Stimulated activated CD8-positive, alpha-beta memory T cell treated with anti-CD3 and anti-CD28 coated beads, Interleukin-2, amount 100 ng/mL, for 1 hour (primary cell): ENCODE measurements at regions not wholly inside any gene's neighbourhood (a gene's known extent, or its start where the extent isn't known, plus 50 kb on each side); places are given as distances from the start of the nearest gene placed in this dataset.
"Not testable (repeated sequence)": the region's sequence is repeated elsewhere in the genome, so short reads cannot be mapped to it uniquely, and the experiment has no call there.

Experiments used
- DNase-seq, 2 donors: peaks; one replicate each; pipeline ENCODE4 v3.0.0-alpha.2; 2020; ENCODE audit warnings: low read depth in 2 of 2

GRCh38 chr15:31669158-31669908 is 342.7 kb downstream of the KLF13 start:
- not testable (repeated sequence) for DNase-seq

- not testable (repeated sequence) for DNase-seq
Observed at GRCh38 chr15:31673263-31673662, 346.6 kb downstream of the KLF13 start.

DNA sequence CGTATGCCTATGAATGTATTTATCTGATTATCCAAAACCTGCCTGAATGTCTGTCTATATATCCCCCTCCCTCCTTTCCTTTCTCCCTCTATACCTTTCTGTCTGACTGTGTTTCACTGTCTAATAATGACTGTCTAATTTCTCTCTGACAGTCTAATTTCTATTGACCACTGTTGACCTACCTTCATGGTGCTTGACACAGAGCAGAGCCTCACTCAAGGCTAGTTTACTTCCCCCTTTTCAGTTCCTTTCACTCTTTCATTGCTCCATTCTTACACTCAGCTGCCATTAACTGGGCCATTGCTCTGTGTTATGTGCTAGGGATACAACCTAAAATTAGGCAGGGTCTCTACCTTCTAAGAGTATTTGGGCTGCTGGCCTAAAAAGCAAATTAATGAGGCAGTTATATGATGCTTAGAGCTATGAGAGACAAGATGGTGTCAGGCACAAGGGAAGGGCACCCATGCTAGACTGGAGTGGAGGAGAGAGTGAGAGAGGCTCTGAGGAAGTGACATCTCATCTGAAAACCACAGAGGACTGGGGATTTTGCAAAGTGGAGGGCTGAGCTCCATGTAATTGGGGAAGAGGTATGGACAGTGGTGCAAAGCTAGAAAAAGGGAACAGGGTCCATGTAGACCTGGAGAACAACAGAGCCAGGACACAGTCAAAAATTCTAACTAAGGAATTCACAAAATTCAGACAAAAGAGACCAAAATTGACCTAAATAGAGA is 348.6 kb upstream of the CHRNA7 start:
- not testable (repeated sequence) for DNase-seq

DNA sequence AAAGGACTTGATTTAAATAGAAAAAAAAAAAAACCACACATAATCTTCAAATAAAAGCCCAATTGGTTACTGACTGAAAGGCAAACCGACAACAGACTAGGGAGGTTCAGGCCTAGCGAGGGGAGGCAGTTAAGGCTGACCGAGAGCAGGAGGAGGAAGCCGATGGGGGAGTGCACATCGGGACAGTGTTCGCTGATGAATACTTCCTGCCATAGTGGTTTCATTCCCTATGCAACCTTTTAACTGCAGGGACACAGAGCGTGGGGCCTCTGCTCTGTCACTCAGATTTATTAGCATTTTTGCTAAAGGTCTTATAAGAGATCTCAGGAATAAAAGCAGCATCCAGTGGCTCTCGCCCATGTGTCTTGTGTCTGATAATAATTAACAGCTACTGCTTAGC is 343.2 kb upstream of the CHRNA7 start:
- not testable (repeated sequence) for DNase-seq

GRCh38 chr15:31696509-31696908 is 333.8 kb upstream of the CHRNA7 start:
- DNase-seq = not testable (repeated sequence)

DNA sequence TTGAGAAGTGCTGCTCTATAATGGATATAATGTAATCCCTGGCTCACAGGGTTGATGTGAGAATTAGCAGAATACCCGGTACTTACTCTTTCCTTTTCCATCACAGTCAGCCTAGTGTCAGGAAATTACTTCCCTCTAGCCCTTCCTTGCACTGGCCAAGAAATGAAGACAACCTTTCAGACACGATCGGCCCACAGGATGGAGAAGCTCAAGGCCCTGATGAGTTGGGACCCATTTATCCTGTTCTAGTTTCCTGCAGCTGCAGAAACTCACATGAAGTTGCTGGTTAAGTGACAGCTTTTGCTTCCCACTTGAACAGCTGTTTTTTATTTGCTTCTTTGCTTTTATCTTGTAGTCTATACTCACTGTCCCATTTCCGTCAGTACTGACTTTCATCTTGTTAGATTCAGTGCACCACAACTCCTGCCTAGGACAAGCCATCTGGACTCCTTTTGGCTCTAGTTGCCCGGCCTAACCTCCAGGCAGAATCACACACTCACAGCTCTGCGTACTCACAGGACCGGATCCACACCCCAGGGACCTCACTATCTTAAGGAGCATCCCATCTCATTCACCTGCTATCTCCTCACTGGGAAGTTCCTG is 325.1 kb upstream of the CHRNA7 start:
- not testable (repeated sequence) for DNase-seq

- not testable (repeated sequence) for DNase-seq
Observed at GRCh38 chr15:31707944-31708702, 322.2 kb upstream of the CHRNA7 start.

GRCh38 chr15:31708703-31709327 is 321.5 kb upstream of the CHRNA7 start:
- DNase-seq = not testable (repeated sequence)

- DNase-seq = not testable (repeated sequence)
Observed at GRCh38 chr15:31709479-31709878, 320.8 kb upstream of the CHRNA7 start.

GRCh38 chr15:31710806-31711205 is 319.5 kb upstream of the CHRNA7 start:
- DNase-seq = not testable (repeated sequence)

- DNase-seq = not testable (repeated sequence)
Observed at GRCh38 chr15:31715208-31715607, 315.1 kb upstream of the CHRNA7 start.

GRCh38 chr15:31718625-31719024 is 311.7 kb upstream of the CHRNA7 start:
- not testable (repeated sequence) for DNase-seq

- DNase-seq = not testable (repeated sequence)
Observed at GRCh38 chr15:31719396-31720022, 310.8 kb upstream of the CHRNA7 start.

- not testable (repeated sequence) for DNase-seq
Observed at GRCh38 chr15:31723019-31723418, 307.3 kb upstream of the CHRNA7 start.

- not testable (repeated sequence) for DNase-seq
Observed at GRCh38 chr15:31724903-31725302, 305.4 kb upstream of the CHRNA7 start.

DNA sequence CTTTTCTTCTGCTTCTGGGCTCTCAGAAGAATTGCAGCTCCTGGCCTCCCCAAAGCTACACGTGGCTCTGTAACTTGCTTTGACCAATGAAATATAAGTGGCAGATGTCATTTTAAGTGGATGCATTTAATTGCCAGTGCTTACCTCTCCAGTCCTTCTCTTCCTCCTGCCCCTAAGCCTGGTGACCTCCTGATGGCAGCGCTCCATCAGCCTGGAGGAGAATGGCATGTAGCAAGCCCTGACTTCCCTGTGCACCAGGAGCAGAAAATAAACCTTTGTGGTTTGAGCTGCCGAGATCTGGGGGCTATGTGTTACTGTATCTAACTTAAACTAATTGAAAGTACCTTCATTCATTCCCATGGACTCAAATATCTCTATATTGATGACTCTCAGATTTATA is 304.7 kb upstream of the CHRNA7 start:
- not testable (repeated sequence) for DNase-seq

GRCh38 chr15:31727612-31728011 is 302.7 kb upstream of the CHRNA7 start:
- no peak for DNase-seq

DNA sequence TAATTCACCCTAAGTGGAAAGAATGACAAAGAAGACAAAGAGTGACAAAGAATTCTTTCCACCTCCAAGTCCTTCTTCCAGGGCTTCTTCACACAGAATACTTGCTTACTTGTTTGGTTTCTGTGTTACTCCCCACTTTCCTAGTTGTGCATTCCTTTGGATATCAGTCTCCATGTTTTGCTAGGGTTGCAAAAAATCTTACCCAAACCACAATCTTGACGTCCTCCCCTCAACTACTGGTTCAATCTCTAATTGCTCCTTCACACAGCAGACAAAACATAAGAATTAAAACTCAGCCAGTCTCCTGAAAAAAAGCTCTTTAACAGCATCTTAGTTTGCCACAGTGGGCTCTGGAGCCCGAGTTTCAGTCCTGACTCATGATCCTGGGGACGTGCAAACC is 297.6 kb upstream of the CHRNA7 start:
- no peak for DNase-seq

DNA sequence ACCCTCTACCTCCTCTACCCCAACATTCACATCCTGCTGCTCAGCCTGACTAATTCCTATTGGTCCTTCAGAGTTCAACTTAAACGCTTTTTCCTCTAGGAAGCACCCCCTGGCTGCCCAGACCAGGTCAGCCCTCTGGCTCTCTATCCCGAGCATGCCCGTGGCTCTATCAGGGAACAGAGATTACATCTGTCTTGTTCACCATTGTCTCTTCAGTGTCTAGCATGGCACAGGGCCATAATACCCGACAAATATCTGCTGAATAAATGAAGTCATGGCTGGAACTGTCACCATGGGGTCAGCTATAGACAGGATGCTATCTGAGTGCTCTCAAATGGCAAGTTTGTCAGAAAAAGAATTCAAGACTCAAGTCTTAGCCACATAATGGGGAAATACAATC is 296.9 kb upstream of the CHRNA7 start:
- no peak for DNase-seq

GRCh38 chr15:31740203-31740602 is 290.1 kb upstream of the CHRNA7 start:
- no peak for DNase-seq

DNA sequence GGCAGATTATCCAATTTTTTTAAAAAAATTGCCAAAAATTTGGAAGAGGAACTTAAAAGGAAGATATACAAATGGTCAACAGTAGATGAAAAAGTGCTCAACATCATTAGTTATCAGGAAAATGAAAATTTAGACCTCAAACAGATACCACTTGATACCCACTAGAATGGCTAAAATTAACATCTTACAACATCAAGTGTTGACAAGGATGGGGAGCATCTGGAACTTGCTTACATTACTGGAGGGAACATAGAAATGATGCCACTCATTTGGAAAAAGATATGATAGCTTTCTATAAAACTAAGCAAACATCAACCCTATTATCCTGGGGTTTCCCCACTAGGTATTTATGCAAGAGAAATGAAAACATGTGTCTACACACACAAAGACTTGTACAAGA is 284.5 kb upstream of the CHRNA7 start:
- DNase-seq = no peak
